Medulla oblongata (tissue), 1 donor: ENCODE measurements at regions not wholly inside any gene's neighbourhood (a gene's known extent, or its start where the extent isn't known, plus 50 kb on each side); places are given as distances from the start of the nearest gene placed in this dataset.

Experiments
- DNase-seq: peaks from one replicate; pipeline ENCODE4 v3.0.0-alpha.2; 2015; ENCODE audit errors: extremely low spot score

- DNase-seq: no peak
These were observed 352.2 kb downstream of the IDS start for GRCh38 chrX:149152941-149153340.

GRCh38 chrX:149151805-149152757, 353.0 kb downstream of the IDS start:
- no peak for DNase-seq

GRCh38 chrX:149145845-149146285, 359.2 kb downstream of the IDS start:
- DNase-seq: no peak

DNA sequence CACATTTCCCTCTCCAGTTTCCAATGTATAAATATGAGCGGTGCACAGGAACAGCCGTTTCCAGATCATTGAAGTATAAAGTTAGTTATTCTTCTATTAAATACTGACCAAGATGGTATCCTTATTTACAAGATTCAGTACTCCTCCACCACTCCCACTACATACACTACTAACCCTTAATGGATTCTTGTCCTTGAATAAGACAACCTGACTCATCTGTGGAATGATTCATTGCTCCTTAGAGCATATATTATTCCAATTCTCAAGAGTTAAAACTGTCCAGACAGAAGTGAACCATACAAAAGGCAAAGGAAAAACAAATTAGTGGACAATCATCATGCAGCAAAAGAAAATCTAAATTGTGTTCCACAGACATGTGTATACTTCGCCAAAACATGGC, 373.3 kb downstream of the IDS start:
- DNase-seq: no peak

DNA sequence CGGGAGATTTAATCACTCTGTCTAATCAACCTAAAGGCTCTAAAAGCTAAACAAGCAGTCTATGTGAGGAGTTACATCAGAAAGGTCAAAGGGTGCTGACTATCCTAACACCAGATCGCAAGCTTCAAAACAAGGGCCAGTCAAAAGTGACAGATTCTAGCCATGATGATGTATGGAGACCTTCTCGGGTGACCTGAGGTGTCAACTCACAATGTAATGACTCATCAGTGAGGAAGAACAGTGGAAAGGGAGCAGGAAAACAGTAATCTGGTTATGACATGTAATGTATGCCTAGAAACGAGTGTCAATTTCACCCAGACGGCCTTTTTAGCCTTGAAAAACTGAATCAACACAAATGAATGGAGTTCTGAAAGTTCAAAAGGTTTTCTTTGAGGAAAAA, 375.3 kb downstream of the IDS start:
- DNase-seq: no peak

GRCh38 chrX:149124526-149125108, 380.5 kb downstream of the IDS start:
- DNase-seq: no peak

GRCh38 chrX:149121206-149121920, 383.7 kb downstream of the IDS start:
- no peak for DNase-seq

DNA sequence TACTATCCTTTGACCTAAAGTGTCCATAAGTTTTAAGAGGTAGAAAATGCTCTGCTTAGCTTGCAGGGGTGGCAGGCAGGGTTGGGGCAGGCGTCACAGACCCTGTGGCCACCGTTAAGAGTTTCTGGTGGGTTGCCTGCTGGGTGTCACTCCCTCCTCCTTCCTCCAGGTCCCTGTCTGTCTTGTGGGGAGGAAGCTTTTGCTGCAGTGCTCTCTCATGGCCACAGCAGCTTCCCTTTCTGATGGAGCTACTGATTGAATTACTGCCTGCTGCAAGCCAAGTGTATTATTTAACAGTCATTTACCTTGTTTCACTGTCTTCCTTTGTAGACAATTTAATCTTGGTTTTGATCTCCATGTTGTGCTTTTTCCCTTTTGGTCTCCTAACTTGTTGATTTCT, 384.6 kb downstream of the IDS start:
- DNase-seq: no peak

GRCh38 chrX:149114874-149115273, 390.2 kb downstream of the IDS start:
- DNase-seq: no peak

- DNase-seq: no peak
These were observed 391.1 kb downstream of the IDS start for GRCh38 chrX:149114001-149114400.

DNA sequence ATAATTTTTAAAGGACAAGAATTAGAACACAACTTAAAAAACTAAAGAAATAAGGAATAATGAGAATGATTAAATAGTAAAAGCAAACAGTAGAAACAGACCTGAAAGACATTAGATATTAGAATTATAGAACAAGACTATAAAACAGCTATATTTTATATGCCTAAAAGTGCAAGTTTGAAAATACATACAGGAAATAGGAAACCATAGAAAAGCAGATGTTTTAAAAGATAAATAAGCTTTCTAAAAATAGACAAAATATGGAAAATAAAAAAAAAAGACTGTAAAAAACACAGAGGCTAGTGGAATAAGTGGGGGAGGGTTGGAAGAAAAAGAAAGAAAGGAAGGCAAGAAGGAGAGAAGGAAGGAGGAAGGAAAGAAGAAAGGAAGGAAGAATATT, 407.3 kb downstream of the IDS start:
- DNase-seq: no peak

GRCh38 chrX:149092179-149092578, 412.9 kb downstream of the IDS start:
- DNase-seq: no peak

DNA sequence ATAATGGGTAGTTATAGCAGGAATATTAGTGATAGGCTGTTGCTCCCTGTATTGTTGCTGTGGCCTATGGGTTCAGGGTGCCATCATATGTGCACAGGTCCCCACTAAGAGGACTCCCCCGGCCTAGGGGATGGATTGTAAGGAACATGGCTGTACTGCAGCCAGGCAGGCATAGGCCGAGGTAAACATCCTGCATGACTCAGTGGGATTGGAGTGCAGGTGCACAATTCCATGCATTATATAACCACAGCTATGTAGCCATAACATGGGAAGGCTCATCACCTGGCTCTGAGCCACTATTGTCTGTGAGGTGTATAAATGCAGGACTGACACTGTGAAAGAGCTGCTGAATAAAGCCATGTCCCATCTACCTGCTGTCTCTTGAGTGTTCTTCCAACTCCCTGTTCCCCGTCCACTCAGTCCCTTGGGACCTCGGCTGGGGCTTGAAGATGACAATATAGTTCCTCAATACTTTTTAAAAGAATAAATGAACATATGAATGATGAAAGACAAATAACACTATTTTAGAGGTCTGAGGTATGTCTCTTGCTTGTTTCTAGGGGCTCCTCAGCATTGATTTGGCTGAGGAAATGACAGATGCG, 425.2 kb downstream of the IDS start:
- DNase-seq: no peak

DNA sequence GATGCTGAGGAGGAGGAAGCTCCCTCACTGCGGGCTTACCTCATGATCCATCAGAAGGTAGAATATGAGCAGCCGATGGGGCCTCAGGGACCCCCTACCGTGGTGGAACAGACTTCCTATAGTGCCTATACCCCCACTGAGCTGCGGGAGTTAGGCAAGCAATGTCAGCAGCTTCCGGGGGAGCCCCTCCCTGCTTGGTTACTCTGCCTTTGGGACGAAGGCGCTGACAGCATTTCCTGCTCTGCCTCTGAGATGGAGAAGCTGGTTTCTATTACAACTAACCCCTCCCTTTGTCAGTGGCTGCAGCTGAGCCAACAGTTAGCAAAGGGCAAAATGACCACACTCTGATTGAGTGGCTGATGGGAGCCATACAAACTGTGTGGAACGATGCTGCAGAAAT, 430.7 kb downstream of the IDS start:
- no peak for DNase-seq

- no peak for DNase-seq
These were observed 431.6 kb downstream of the IDS start for GRCh38 chrX:149073479-149073878.

DNA sequence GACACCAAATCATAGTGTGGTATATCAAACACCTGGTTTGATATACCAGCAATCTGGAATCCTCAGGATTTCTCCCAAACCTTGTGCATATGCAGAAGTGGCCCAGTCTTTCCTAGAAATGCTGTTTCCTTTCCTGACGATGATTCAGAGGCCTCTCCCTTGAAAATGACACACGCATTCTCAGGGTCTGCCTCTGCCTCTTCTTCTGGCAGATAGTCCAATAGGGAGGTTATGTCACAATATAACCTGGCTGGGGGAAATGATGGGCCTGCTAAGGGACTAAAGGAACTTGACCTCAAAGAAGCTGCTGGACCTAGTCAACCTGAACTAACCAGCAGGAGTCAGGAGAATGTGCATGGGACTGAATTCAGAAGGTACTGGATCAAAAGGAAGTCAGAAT, 435.2 kb downstream of the IDS start:
- no peak for DNase-seq

DNA sequence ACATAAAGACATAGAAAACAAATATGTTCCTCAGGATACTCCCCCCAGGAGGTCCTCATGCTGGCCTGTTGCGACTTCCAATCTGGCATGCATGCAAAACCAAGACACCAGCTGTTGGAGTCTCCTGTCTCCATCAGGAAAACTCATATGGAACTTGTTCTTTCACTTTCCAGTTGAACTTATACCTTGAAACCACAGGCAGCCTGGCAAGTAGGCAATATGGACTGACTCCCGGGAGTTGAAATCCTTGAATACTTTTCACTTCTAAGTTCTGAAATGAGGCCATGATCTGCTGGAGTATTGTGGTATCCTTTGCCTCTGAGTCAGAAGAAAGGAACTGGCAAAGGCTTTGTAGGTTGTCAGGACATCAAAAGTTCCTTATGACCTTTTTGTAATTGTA, 444.2 kb downstream of the IDS start:
- no peak for DNase-seq
